ENCODE measurements at regions not wholly inside any gene's neighbourhood (a gene's known extent, or its start where the extent isn't known, plus 50 kb on each side); places are given as distances from the start of the nearest gene placed in this dataset.
A peak's percentile ranks its signal among the peaks of the same experiment; 100 is the strongest.

- Mint-ChIP-seq H3K4me1 (peaks cover 11% of the 10 kb centered on the region), H3K27me3 (no peaks in the 10 kb centered on the region), H3K36me3 (peaks cover 23% of the 10 kb centered on the region), H3K27ac (no peak overlapping the region), H3K9me3 (no peaks in the 10 kb centered on the region), H3K4me3 (no peak overlapping the region)
- DNase-seq (no peak), ATAC-seq (ENCODE audit: low read depth) (no peak)
- POLR2A ChIA-PET = interaction anchor here (0.6 kb wide), 1 partner anchor 84 kb away, joined by 3 read pairs; no protein-coding TSS in a partner anchor
Measured at GRCh38 chr14:89498878-89499277, 81.8 kb upstream of the FOXN3 start.

- DNase-seq (no peak), ATAC-seq (ENCODE audit: low read depth) (no peak)
- Mint-ChIP-seq H3K4me3 (no peak overlapping the region), H3K27ac (no peak overlapping the region), H3K27me3 (no peaks in the 10 kb centered on the region), H3K9me3 (no peaks in the 10 kb centered on the region), H3K4me1 (peaks cover 3% of the 10 kb centered on the region), H3K36me3 (peaks cover 9% of the 10 kb centered on the region)
- POLR2A ChIA-PET = no interaction called here
Measured at GRCh38 chr14:89495718-89496117, 78.7 kb upstream of the FOXN3 start.

GRCh38 chr14:89493877-89494634, 77.0 kb upstream of the FOXN3 start:
- Mint-ChIP-seq H3K4me1 (peaks cover 3% of the 10 kb centered on the region), H3K4me3 (no peak overlapping the region), H3K27ac (no peak overlapping the region), H3K9me3 (no peaks in the 10 kb centered on the region), H3K36me3 (peaks cover 5% of the 10 kb centered on the region), H3K27me3 (no peaks in the 10 kb centered on the region)
- no peak for ATAC-seq (ENCODE audit: low read depth)
- POLR2A ChIA-PET = no interaction called here
- no peak for DNase-seq

- no peak for DNase-seq
- no peaks in the 10 kb centered on the region for H3K9me3 Mint-ChIP-seq
- no peaks in the 10 kb centered on the region for H3K27me3 Mint-ChIP-seq
- no peak for ATAC-seq (ENCODE audit: low read depth)
- POLR2A ChIA-PET = no interaction called here
- H3K4me1 Mint-ChIP-seq = peaks cover 3% of the 10 kb centered on the region
- peaks cover 4% of the 10 kb centered on the region for H3K36me3 Mint-ChIP-seq
- no peak overlapping the region for H3K4me3 Mint-ChIP-seq
- no peak overlapping the region for H3K27ac Mint-ChIP-seq
Measured at GRCh38 chr14:89493406-89493805, 76.4 kb upstream of the FOXN3 start.

- Mint-ChIP-seq H3K9me3 (no peaks in the 10 kb centered on the region), H3K4me1 (peaks cover 3% of the 10 kb centered on the region), H3K4me3 (no peak overlapping the region), H3K36me3 (peaks cover 5% of the 10 kb centered on the region), H3K27ac (no peak overlapping the region), H3K27me3 (no peaks in the 10 kb centered on the region)
- POLR2A ChIA-PET = no interaction called here
- ATAC-seq (ENCODE audit: low read depth) = no peak
- no peak for DNase-seq
Measured at GRCh38 chr14:89491711-89492381, 74.8 kb upstream of the FOXN3 start.

- ATAC-seq (ENCODE audit: low read depth) = no peak
- Mint-ChIP-seq H3K4me1 (peaks cover 6% of the 10 kb centered on the region), H3K36me3 (peaks cover 15% of the 10 kb centered on the region), H3K27me3 (no peaks in the 10 kb centered on the region), H3K27ac (no peak overlapping the region), H3K4me3 (no peak overlapping the region), H3K9me3 (no peaks in the 10 kb centered on the region)
- POLR2A ChIA-PET = no interaction called here
- DNase-seq = no peak
Measured at GRCh38 chr14:89490466-89490865, 73.4 kb upstream of the FOXN3 start.

GRCh38 chr14:89489761-89490437, 72.9 kb upstream of the FOXN3 start:
- DNase-seq (no peak), ATAC-seq (ENCODE audit: low read depth) (no peak)
- peaks cover 10% of the 10 kb centered on the region for H3K4me1 Mint-ChIP-seq
- peaks cover 18% of the 10 kb centered on the region for H3K36me3 Mint-ChIP-seq
- H3K4me3 Mint-ChIP-seq = no peak overlapping the region
- H3K27ac Mint-ChIP-seq = no peak overlapping the region
- H3K9me3 Mint-ChIP-seq = no peaks in the 10 kb centered on the region
- H3K27me3 Mint-ChIP-seq = no peaks in the 10 kb centered on the region
- POLR2A ChIA-PET = no interaction called here

GRCh38 chr14:89486961-89487360, 69.9 kb upstream of the FOXN3 start:
- Mint-ChIP-seq H3K4me1 (peaks cover 14% of the 10 kb centered on the region), H3K27me3 (no peaks in the 10 kb centered on the region), H3K4me3 (no peak overlapping the region), H3K27ac (no peak overlapping the region), H3K36me3 (peaks cover 22% of the 10 kb centered on the region), H3K9me3 (no peaks in the 10 kb centered on the region)
- ATAC-seq (ENCODE audit: low read depth) = no peak
- DNase-seq = no peak
- POLR2A ChIA-PET = no interaction called here

- peaks cover 22% of the 10 kb centered on the region for H3K36me3 Mint-ChIP-seq
- ATAC-seq (ENCODE audit: low read depth) (no peak), DNase-seq (no peak)
- H3K9me3 Mint-ChIP-seq = no peaks in the 10 kb centered on the region
- no peak overlapping the region for H3K4me3 Mint-ChIP-seq
- no peak overlapping the region for H3K27ac Mint-ChIP-seq
- H3K27me3 Mint-ChIP-seq = no peaks in the 10 kb centered on the region
- H3K4me1 Mint-ChIP-seq = peaks cover 14% of the 10 kb centered on the region
- POLR2A ChIA-PET = no interaction called here
Measured at GRCh38 chr14:89486505-89486904, 69.5 kb upstream of the FOXN3 start.

- no peak for DNase-seq
- Mint-ChIP-seq H3K36me3 (peaks cover 22% of the 10 kb centered on the region), H3K4me1 (peaks cover 14% of the 10 kb centered on the region), H3K27ac (peak overlapping the region; percentile 85), H3K27me3 (no peaks in the 10 kb centered on the region), H3K4me3 (peak overlapping the region; percentile 56), H3K9me3 (no peaks in the 10 kb centered on the region)
- peak; percentile 88 for ATAC-seq (ENCODE audit: low read depth)
- POLR2A ChIA-PET = interaction anchor here (0.6 to 1.3 kb wide), 4 partner anchors 25 to 225 kb away, joined by 3 to 7 read pairs (median 3); no protein-coding TSS in a partner anchor
Measured at GRCh38 chr14:89485264-89485663, 68.2 kb upstream of the FOXN3 start.

GRCh38 chr14:89484051-89484844, 67.2 kb upstream of the FOXN3 start:
- POLR2A ChIA-PET = interaction anchor here (1.0 to 1.3 kb wide), 2 partner anchors 26 to 134 kb away, joined by 3 to 7 read pairs; no protein-coding TSS in a partner anchor
- peaks cover 14% of the 10 kb centered on the region for H3K4me1 Mint-ChIP-seq
- peak overlapping the region; percentile 28 for H3K27ac Mint-ChIP-seq
- no peak overlapping the region for H3K4me3 Mint-ChIP-seq
- ATAC-seq (ENCODE audit: low read depth) = no peak
- peaks cover 24% of the 10 kb centered on the region for H3K36me3 Mint-ChIP-seq
- H3K9me3 Mint-ChIP-seq = no peaks in the 10 kb centered on the region
- DNase-seq = no peak
- H3K27me3 Mint-ChIP-seq = no peaks in the 10 kb centered on the region

- ATAC-seq (ENCODE audit: low read depth) = no peak
- no peaks in the 10 kb centered on the region for H3K27me3 Mint-ChIP-seq
- no peaks in the 10 kb centered on the region for H3K9me3 Mint-ChIP-seq
- peaks cover 29% of the 10 kb centered on the region for H3K36me3 Mint-ChIP-seq
- POLR2A ChIA-PET = interaction anchor here (0.7 kb wide), 1 partner anchor 40 kb away, joined by 3 read pairs; no protein-coding TSS in a partner anchor
- no peak for DNase-seq
- no peak overlapping the region for H3K4me3 Mint-ChIP-seq
- peaks cover 12% of the 10 kb centered on the region for H3K4me1 Mint-ChIP-seq
- no peak overlapping the region for H3K27ac Mint-ChIP-seq
Measured at GRCh38 chr14:89481196-89481595, 64.2 kb upstream of the FOXN3 start.

GRCh38 chr14:89480278-89480677, 63.2 kb upstream of the FOXN3 start:
- no peak overlapping the region for H3K27ac Mint-ChIP-seq
- H3K4me3 Mint-ChIP-seq = no peak overlapping the region
- no peak for ATAC-seq (ENCODE audit: low read depth)
- H3K9me3 Mint-ChIP-seq = no peaks in the 10 kb centered on the region
- POLR2A ChIA-PET = no interaction called here
- no peak for DNase-seq
- no peaks in the 10 kb centered on the region for H3K27me3 Mint-ChIP-seq
- H3K4me1 Mint-ChIP-seq = peaks cover 6% of the 10 kb centered on the region
- H3K36me3 Mint-ChIP-seq = peaks cover 23% of the 10 kb centered on the region

Measured in activated naive CD8-positive, alpha-beta T cell treated with anti-CD3 and anti-CD28 coated beads, Interleukin-2, amount 10 ng/mL, durations not matched to agents 7 days and 5 days (primary cell).